Small intestine (tissue), 7 donors: ENCODE measurements at regions not wholly inside any gene's neighbourhood (a gene's known extent, or its start where the extent isn't known, plus 50 kb on each side); places are given as distances from the start of the nearest gene placed in this dataset.
"Not testable (repeated sequence)": the region's sequence is repeated elsewhere in the genome, so short reads cannot be mapped to it uniquely, and the experiment has no call there.

Experiments used
- DNase-seq, 2 donors: peaks; one replicate each; pipeline versions ENCODE4 v3.0.0 to v3.0.0-alpha.2; 2013
- FAIRE-seq: peaks from 2 replicates; lab custom pipeline; 2012; peaks lifted over from hg19 to GRCh38; lab: Jason Lieb, UNC
- H3K27ac ChIP-seq, 3 donors: one replicate each; pipeline ENCODE4 v1.5.1; 2013; ENCODE audit warnings: low read length in 2 of 3, mild to moderate bottlenecking in 2 of 3, control low read depth in 1 of 3, inconsistent platforms in 1 of 3, low read depth in 1 of 3, moderate library complexity in 1 of 3
- H3K27me3 ChIP-seq, 3 donors: one replicate each; pipeline ENCODE4 v1.6.1; 2013; ENCODE audit warnings: low read length in 3 of 3, inconsistent platforms in 1 of 3; ENCODE audit not compliant: control insufficient read depth in 3 of 3, insufficient read depth in 3 of 3
- H3K36me3 ChIP-seq, 3 donors: one replicate each; pipeline ENCODE4 v1.6.1; 2013; ENCODE audit warnings: low read length in 3 of 3, inconsistent platforms in 1 of 3, low read depth in 1 of 3, mild to moderate bottlenecking in 1 of 3, moderate library complexity in 1 of 3; ENCODE audit not compliant: control insufficient read depth in 3 of 3, insufficient read depth in 2 of 3
- H3K4me1 ChIP-seq, 3 donors: one replicate each; pipeline ENCODE4 v1.6.1; 2013; ENCODE audit warnings: low read length in 2 of 3, inconsistent platforms in 1 of 3, low read depth in 1 of 3, mild to moderate bottlenecking in 1 of 3, moderate library complexity in 1 of 3; ENCODE audit not compliant: control insufficient read depth in 3 of 3, insufficient read depth in 2 of 3
- H3K4me3 ChIP-seq, 3 donors: one replicate each; pipeline ENCODE4 v1.5.1; 2013; ENCODE audit warnings: low read length in 3 of 3, control low read depth in 1 of 3, inconsistent platforms in 1 of 3, low read depth in 1 of 3, mild to moderate bottlenecking in 1 of 3, moderate library complexity in 1 of 3
- H3K9me3 ChIP-seq, 2 donors: one replicate each; pipeline ENCODE4 v1.6.1; 2013; ENCODE audit warnings: low read depth in 1 of 2, low read length in 1 of 2; ENCODE audit not compliant: control insufficient read depth in 2 of 2, insufficient read depth in 1 of 2
- WGBS, 3 donors: extraction: QIAGEN DNeasy Blood & Tissue Kit; methylation state at CpG; one replicate each; pipeline ENCODE4 v1.1.7; 2013; 5-methylcytosine and 5-hydroxymethylcytosine counted together
- donor health status: healthy with polysubstance abuse.
- donor health status: control.
- donor health status: control.
- donor health status: Bipolar disorder and iron deficiency.
- donor health status: healthy.

DNA sequence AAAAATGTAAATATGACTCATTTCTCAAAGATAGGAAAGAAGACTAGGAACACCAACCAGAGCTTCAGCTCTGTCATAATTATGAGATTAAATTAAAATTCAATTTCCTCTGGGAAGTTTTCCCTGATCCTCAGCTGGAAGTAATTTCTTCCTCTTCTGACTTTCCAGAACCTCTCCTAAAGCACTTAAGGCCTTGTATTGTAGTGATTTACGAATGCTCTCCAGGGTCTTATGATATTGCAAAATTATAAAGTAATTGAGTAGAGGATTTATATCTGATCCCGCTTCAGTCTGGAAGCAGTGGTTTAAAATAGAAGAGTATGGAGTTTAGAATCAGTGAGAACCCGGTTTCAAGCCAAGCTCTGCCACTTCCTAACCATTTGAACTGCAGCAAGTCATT lies 279.8 kb downstream of the ZPLD1 start:
- Histone ChIP-seq H3K4me3 (no peak overlapping the region), H3K27me3 (no peaks in the 10 kb centered on the region), H3K9me3 (no peaks in the 10 kb centered on the region), H3K27ac (no peak overlapping the region), H3K4me1 (no peaks in the 10 kb centered on the region), H3K36me3 (no peaks in the 10 kb centered on the region)
- no peak for FAIRE-seq
- 78 to 88% (median 81%) methylated on average over 3 of the region's 3 CpGs for WGBS, 3 donors
- no peak for DNase-seq

DNA sequence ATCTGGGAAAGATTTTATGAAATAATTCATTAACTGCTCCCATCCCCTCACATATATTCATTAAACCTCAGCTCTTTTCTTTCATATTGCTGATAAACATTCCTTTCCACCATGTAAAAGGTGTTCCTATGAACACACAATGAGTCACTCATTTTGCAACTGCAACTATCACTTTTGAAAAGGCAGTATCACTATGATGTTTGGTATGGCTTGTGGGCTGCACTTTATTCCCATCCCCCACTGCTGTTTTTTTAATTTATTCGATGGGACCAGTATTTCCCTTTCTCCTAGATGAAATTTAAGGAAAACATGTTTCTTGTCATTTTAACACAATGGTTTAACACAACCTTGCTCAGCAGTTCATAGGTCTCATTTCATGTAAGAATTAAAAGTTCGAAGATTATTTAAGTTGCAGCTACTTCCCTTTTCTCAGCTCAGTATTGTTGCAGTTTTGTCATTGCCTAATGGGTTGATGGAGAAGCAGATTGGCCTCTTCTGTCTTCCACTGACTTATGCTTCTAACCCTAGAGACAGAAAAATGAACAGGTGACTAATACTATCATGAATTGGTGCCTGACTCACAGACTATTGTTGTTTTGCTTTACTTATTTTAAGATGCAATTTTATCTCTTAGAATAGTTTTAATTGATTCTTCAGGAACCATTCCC lies 280.3 kb downstream of the ZPLD1 start:
- Histone ChIP-seq H3K27ac (no peak overlapping the region), H3K9me3 (no peaks in the 10 kb centered on the region), H3K4me1 (no peaks in the 10 kb centered on the region), H3K4me3 (no peak overlapping the region), H3K36me3 (no peaks in the 10 kb centered on the region), H3K27me3 (no peaks in the 10 kb centered on the region)
- 62 to 85% (median 76%) methylated on average over 2 of the region's 2 CpGs for WGBS, 3 donors
- FAIRE-seq = no peak
- DNase-seq = no peak

DNA sequence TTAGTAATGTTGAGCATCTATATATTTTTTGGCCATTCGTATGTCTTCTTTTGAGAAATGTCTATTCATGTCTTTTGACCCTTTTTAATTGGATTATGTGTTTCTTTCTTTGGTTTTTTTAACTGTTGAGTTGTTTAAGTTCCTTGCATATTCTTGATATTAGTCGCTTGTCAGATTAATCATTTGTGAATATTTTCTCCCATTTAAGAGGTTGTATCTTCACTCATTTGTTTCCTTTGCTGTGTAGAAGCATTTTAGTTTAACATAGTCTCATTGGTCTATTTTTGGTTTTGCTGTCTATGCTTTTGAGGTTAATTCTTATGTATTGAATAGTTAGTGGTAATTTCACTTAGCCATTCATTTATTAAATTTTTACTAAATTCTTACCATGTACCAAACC lies 283.8 kb downstream of the ZPLD1 start:
- Histone ChIP-seq H3K27me3 (no peaks in the 10 kb centered on the region), H3K4me1 (no peaks in the 10 kb centered on the region), H3K36me3 (no peaks in the 10 kb centered on the region), H3K27ac (no peak overlapping the region), H3K4me3 (no peak overlapping the region), H3K9me3 (no peaks in the 10 kb centered on the region)
- FAIRE-seq (no peak), DNase-seq (no peak)
- 78 to 85% (median 80%) methylated on average over 2 of the region's 2 CpGs for WGBS, 3 donors

DNA sequence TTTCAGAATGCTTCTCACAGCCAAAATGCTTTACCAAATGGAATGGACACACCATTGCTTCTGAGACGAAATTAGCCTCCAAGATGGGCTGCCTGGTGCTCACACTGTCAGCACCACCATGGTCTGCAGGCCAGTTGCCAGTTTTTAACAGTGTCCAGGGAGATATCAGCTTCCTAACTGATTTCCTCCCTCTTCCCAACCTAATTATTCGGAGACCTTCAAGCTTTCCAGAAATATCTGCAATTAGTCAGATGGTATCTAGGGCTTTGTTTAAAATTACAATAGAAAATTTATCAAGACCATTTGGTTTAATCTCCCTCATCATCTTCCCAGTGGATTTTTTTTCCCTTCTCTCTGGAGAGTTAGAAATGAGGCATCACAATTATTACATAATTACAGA lies 287.5 kb downstream of the ZPLD1 start:
- H3K27me3 ChIP-seq = no peaks in the 10 kb centered on the region
- DNase-seq (no peak), FAIRE-seq (no peak)
- H3K4me1 ChIP-seq = no peaks in the 10 kb centered on the region
- H3K27ac ChIP-seq = no peak overlapping the region
- H3K9me3 ChIP-seq = no peaks in the 10 kb centered on the region
- H3K36me3 ChIP-seq = no peaks in the 10 kb centered on the region
- no peak overlapping the region for H3K4me3 ChIP-seq
- 32 to 55% (median 47%) methylated on average over 2 of the region's 2 CpGs for WGBS, 3 donors

DNA sequence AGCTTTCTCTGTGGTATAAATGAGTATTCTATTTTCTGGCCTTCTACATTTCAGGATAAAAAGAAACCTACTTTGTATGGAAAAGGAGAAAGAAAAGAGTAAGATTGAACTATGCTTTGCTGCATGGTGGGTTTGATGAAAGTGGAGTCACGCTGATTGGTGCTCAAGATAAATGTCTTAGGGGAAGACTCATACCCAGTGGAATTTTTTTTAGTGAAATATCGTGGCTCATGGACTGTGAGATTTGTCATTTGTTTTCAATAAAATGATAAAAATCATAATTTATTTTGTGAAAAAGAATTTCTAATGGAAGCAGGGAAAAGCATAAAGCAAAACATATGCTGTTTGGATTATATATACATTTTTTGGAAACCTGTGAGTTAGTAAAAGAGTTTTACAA lies 292.5 kb downstream of the ZPLD1 start:
- H3K9me3 ChIP-seq = no peaks in the 10 kb centered on the region
- no peak overlapping the region for H3K4me3 ChIP-seq
- 65 to 85% (median 72%) methylated on average over 2 of the region's 2 CpGs for WGBS, 3 donors
- H3K4me1 ChIP-seq = no peaks in the 10 kb centered on the region
- no peak for FAIRE-seq
- no peak overlapping the region for H3K27ac ChIP-seq
- no peak for DNase-seq
- H3K36me3 ChIP-seq = no peaks in the 10 kb centered on the region
- H3K27me3 ChIP-seq = no peaks in the 10 kb centered on the region

DNA sequence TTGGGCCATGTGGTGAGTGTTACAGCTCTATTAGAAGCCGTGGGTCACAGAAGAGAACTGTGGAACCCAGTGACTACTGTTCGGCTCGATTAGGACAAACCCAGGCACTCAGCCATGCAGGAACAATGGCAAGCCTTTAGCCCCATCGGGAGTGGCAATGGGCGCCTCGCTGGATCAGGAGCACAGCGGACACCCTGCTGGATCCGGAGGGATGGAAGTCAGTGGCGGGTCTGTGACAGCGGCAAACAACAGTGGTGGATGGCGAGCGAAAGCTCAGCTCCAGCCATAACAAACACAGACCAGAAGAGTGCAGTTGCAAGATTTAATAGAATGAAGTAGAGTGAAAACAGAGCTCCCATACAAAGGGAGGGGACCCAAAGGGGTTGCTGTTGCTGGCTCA lies 297.8 kb downstream of the ZPLD1 start:
- not testable (repeated sequence) for H3K36me3 ChIP-seq, H3K4me1 ChIP-seq, H3K27ac ChIP-seq, H3K9me3 ChIP-seq, H3K4me3 ChIP-seq, H3K27me3 ChIP-seq, DNase-seq, FAIRE-seq
- 89 to 93% (median 90%) methylated on average over 12 of the region's 12 CpGs for WGBS, 3 donors

DNA sequence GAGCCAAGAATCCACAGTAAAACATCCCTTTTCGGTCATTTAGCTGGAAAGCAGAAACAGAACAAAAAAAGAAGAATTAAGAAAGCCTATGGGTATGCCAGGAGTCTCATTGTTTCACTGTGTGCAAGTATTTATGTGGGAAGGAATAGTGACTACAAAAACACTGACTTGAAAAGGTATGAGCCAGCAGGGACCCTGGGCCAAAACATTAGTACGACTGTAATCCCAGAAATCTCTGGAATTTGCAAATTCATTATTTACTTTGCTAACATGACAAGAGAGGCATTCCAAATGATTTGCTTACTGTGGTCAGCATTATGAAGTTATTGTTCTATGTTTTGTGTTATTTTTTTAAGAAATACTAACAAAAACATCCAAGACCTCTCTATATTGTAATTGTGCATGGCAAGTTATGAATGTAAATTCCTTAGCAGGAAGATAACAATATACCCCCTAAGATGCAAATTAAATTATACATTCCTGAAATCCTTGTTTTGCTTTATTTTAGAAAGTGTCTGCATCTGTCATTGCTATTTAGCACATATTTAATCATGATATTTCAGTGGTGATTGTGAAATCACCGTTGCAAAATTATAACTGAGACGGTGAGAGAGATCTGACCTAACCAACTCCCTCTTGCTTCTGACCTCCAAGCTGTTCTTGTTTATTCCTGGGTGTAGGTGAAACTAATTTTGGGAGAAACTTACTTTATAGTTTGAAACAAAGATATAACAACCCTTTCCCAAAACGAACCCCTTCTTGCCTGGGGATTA lies 299.2 kb downstream of the ZPLD1 start:
- Histone ChIP-seq H3K27ac (no peak overlapping the region), H3K4me1 (no peaks in the 10 kb centered on the region), H3K4me3 (no peak overlapping the region), H3K36me3 (no peaks in the 10 kb centered on the region), H3K9me3 (no peaks in the 10 kb centered on the region), H3K27me3 (no peaks in the 10 kb centered on the region)
- DNase-seq (no peak), FAIRE-seq (no peak)
- 56 to 64% (median 59%) methylated on average over 5 of the region's 5 CpGs for WGBS, 3 donors

DNA sequence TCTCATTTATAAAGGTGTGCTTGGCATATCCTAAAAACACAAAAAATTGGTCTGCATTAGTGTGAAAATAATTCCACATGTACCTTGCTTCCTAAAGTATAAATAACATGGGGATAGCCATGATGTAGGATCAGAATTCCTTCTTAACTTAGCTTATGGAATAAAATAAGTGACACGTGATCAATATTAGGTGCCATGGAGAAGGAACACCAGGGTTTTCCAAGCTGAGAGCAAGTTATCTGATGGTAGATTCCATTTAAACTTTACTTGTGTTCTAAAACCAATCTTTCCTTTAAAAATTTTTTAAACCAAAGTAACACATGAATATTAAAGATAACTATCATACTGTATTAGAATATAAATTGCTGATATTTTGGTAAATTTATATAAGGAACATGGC lies 300.5 kb downstream of the ZPLD1 start:
- Histone ChIP-seq H3K4me3 (no peak overlapping the region), H3K36me3 (no peaks in the 10 kb centered on the region), H3K4me1 (no peaks in the 10 kb centered on the region), H3K27ac (no peak overlapping the region), H3K9me3 (no peaks in the 10 kb centered on the region), H3K27me3 (no peaks in the 10 kb centered on the region)
- FAIRE-seq (no peak), DNase-seq (no peak)
- 80 to 88% (median 86%) methylated on average over 1 of the region's 1 CpG for WGBS, 3 donors
